HG03432 (cell line): ENCODE measurements at regions not wholly inside any gene's neighbourhood (a gene's known extent, or its start where the extent isn't known, plus 50 kb on each side); places are given as distances from the start of the nearest gene placed in this dataset.

Source experiments
- ATAC-seq: cut with Tn5 transposase; IDR thresholded peaks from one replicate; pipeline ENCODE4 v1.9.1; 2021; ENCODE audit warnings: mild to moderate bottlenecking, moderate library complexity; ENCODE audit not compliant: unreplicated experiment

- no peak for ATAC-seq
Observed at GRCh38 chr6:91678679-91679446, 1092.0 kb upstream of the MAP3K7 start.

- no peak for ATAC-seq
Observed at GRCh38 chr6:91672201-91672600, 1085.3 kb upstream of the MAP3K7 start.

DNA sequence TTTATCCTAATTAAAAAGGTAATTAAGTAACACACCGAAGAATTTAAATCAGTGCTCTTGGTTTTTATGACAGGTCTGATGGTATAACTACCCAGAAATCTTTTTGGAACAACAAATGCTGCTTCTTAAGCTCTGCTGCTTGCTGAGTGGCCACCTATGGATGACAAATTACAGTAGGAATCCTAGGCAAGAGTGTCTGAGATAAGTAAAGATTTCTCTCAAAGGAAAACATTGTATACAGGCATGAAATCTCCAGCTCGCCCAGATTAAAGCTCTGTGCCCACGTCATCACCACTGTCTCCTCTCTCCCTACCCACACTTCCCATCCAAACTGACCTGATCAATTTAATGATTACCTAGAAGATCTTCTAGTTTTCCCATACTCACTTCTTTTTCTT is 1083.0 kb upstream of the MAP3K7 start:
- no peak for ATAC-seq

DNA sequence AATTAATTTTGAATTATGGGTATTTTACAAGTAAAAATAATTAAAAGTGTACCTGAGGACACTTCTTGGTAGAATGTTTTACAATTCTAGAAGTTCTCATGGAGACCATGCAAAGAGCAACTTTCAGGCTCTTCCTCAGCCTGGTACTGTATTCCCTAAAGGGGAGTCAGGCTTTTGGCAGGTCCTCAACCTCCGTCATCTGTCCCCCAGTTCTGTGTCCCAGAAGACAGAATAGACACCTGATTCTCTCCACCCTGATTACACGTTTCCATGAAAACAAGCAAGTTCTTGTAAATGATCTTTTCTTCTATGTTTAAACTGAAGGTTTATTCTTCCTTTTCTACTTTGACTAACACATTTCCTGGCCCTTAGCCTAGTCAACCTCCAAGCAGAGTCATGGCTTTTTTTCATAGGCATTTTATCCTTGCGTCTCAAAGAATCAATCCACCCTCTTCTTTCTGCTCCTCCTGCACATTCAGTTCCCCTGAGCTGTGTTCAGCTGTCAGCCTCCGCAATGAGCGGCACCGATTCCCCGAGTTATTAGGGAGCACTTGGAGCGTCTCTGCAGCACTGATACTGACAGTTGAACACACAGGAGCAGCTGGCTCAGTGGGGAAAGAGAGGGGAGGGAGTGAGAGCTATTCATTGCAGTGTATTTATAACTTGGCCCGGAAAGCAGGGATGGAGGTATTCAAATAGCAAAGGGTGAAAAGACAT is 1082.4 kb upstream of the MAP3K7 start:
- ATAC-seq = no peak

- ATAC-seq = no peak
Observed at GRCh38 chr6:91667596-91667995, 1080.7 kb upstream of the MAP3K7 start.

GRCh38 chr6:91664327-91664959 is 1077.6 kb upstream of the MAP3K7 start:
- ATAC-seq = peak; percentile 92

DNA sequence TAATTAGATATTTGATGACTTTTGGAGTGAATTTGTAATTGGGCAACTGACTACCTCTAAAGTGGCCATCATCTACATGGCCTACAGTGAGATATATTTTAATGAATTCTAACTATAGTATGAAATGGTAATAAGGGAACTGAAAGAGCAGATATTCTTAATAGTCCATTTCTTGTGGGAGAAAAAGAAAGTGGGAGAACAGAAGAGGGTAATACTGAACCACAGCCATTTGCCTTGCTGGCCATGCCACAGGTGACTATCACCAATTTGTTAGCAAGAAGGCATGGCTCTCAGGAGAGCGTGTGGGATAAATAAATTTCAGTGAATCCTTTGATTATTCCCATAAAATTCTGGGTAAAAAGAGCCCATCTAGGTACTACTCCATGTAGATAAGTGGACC is 1074.0 kb upstream of the MAP3K7 start:
- no peak for ATAC-seq

DNA sequence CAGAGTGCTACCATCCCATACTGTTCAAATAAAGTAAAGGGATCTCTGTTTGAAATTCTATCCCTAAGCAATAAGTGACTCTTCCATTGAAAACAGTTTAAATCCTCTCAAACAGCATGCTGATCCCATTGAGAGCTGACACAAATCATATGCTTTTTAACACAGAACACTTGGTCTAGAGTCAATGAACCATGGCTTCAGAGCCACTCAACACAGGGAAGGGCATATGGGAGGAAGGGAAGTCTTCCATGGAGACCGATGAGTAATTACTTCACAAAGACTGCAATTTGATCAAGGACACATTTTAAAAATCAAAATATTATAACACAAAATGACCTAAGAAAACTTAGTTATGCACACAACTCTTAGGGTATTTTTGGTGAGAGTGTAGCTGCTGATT is 1073.0 kb upstream of the MAP3K7 start:
- no peak for ATAC-seq

GRCh38 chr6:91654793-91655192 is 1067.9 kb upstream of the MAP3K7 start:
- no peak for ATAC-seq

GRCh38 chr6:91654357-91654756 is 1067.5 kb upstream of the MAP3K7 start:
- ATAC-seq = peak; percentile 50

- ATAC-seq = peak; percentile 36
Observed at GRCh38 chr6:91653895-91654294, 1067.0 kb upstream of the MAP3K7 start.

DNA sequence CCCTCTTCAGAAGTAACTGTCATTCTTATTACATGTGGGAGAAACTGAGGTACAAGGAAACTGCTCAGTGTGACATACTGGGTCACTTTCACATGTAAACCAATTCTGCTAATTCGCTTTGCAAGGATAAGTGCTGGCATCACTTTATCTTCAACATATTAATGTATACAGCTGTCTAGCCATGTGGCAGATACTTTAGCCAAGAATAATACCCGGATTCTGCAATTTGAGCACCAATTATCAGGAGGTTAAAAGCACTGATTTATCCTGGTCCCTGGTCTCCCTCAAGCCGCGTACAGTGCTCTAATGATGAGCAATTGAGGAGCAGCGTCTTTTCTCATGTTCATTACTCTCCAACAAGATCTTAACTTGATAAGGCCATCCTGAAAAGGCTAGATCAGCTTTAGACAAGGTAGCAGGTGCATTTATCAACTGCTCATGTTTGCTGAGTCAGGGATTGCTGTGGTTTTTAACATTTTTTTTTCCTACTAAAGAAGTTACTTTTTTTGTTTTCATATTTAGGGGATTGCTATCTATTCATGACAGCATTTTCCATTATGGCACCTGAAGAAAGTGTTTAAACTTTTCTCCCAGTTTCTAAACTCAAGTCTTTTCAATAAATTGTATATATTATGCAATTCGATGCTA is 1066.3 kb upstream of the MAP3K7 start:
- ATAC-seq = no peak

- no peak for ATAC-seq
Observed at GRCh38 chr6:91646649-91647048, 1059.8 kb upstream of the MAP3K7 start.

- no peak for ATAC-seq
Observed at GRCh38 chr6:91645811-91646210, 1058.9 kb upstream of the MAP3K7 start.

- ATAC-seq = no peak
Observed at GRCh38 chr6:91637217-91637616, 1050.3 kb upstream of the MAP3K7 start.

- no peak for ATAC-seq
Observed at GRCh38 chr6:91634791-91635190, 1047.9 kb upstream of the MAP3K7 start.

DNA sequence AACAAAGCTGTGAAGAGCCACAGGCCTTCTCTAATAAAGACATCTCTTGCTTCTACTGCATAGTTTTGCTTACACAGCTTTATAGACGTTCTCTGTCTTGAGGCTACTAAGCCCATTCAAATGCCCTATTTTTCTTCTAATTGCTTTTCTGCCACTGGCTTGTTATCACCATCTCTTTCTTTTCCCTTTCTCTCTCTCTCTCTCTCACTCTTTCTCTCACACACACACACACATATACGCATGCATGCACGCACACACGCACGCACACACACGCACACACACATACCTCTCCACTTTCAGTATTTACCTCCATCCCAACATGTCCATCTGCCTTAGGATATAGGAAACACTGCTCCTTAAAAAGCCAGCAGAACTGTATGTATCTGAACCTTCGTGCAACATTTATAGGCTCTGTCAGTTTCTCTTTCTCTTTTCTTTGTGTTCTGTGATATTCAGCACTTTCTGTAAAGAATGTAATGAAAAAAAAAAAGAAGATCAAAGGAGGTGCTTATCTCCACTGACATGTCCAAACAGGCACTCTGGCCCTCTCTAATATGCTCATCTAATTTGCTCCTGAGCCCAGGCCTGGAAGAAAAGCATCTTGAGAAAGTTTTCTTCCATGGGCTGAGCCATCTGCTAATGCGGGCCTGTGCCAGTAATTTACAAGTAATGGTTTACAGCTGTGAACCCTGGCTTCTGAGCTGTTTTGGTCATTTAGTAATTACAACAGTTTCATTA is 1046.7 kb upstream of the MAP3K7 start:
- ATAC-seq = peak; percentile 39

- ATAC-seq = no peak
Observed at GRCh38 chr6:91632308-91632707, 1045.4 kb upstream of the MAP3K7 start.

- no peak for ATAC-seq
Observed at GRCh38 chr6:91631227-91631626, 1044.4 kb upstream of the MAP3K7 start.

- no peak for ATAC-seq
Observed at GRCh38 chr6:91626911-91627310, 1040.0 kb upstream of the MAP3K7 start.

DNA sequence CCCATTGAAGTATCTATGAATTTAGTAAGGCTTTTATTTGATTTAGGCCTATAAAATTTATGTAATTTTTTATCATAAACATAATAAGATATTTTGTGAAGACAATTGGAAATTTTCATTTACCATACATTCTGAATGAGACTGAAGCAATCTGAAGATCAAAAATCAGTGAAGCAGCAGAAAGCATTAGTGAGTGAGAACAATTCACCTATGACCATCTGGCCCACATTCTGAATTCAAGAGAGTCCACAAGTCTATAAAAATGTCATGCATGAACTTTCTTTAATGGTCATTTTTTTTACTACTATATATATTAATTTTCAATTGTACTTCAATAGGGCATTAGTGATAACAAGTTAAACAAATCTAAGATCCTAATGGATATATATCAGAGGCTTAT is 1026.6 kb upstream of the MAP3K7 start:
- no peak for ATAC-seq
